ENCODE measurements at regions not wholly inside any gene's neighbourhood (a gene's known extent, or its start where the extent isn't known, plus 50 kb on each side); places are given as distances from the start of the nearest gene placed in this dataset.

GRCh38 chr4:187235456-187236170 is 512.0 kb upstream of the FAT1 start:
- 32 to 47% (median 37%) methylated on average over 16 of the region's 16 CpGs for WGBS, 3 donors
- DNase-seq (no peak), ATAC-seq (no peak)
- H3K36me3 ChIP-seq (ENCODE audit: insufficient read depth in 1 of 2, low read depth in 1 of 2): no peaks in the 10 kb centered on the region
- TF ChIP-seq, protein P1, sequence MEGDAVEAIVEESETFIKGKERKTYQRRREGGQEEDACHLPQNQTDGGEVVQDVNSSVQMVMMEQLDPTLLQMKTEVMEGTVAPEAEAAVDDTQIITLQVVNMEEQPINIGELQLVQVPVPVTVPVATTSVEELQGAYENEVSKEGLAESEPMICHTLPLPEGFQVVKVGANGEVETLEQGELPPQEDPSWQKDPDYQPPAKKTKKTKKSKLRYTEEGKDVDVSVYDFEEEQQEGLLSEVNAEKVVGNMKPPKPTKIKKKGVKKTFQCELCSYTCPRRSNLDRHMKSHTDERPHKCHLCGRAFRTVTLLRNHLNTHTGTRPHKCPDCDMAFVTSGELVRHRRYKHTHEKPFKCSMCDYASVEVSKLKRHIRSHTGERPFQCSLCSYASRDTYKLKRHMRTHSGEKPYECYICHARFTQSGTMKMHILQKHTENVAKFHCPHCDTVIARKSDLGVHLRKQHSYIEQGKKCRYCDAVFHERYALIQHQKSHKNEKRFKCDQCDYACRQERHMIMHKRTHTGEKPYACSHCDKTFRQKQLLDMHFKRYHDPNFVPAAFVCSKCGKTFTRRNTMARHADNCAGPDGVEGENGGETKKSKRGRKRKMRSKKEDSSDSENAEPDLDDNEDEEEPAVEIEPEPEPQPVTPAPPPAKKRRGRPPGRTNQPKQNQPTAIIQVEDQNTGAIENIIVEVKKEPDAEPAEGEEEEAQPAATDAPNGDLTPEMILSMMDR (IDR thresholded peaks at IDR 0.05): no peak
- no peaks in the 10 kb centered on the region for H3K27me3 ChIP-seq (ENCODE audit: insufficient read depth in 3 of 3, low read length in 2 of 3)
- H3K9me3 ChIP-seq: no peaks in the 10 kb centered on the region
- H3K4me3 ChIP-seq: no peak overlapping the region
- H3K4me1 ChIP-seq: no peaks in the 10 kb centered on the region
- intact Hi-C loops (cut with DNase I): no loop called here
- H3K27ac ChIP-seq: no peak overlapping the region

DNA sequence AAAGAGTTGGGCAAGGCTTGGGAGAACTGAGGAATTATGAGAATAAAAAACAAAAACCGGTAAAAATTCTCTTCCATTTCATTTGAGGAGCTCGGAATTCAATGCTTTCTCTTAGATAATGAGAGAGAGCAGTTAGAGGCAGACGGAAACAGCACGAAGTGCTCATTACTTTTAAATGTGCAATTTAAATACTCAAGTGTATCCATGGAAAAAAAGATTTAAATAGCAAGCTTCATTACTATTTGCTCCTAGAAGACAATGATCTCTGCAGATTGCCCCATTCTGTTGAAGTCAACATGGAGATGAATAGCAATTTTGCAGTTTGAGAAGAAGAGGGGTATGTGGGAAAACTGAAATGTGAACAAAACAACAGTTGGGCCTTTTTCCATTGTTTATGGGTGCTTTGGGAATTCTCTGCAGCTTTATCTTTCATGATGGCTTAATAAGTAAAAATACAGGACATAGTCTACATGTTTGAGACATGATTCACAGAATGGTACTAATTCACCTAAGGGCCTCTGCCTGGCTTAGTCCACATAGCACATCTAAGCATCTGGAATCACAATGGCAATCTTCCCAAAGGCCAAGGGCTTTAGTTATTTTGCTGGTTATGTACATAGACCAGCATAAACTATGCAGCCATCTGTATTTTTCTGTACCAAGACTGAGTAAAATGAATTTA is 512.7 kb upstream of the FAT1 start:
- no peak overlapping the region for H3K4me3 ChIP-seq
- intact Hi-C loops (cut with DNase I): no loop called here
- TF ChIP-seq, protein P1 (IDR thresholded peaks at IDR 0.05): no peak
- H3K27ac ChIP-seq: no peak overlapping the region
- no peaks in the 10 kb centered on the region for H3K4me1 ChIP-seq
- H3K36me3 ChIP-seq (ENCODE audit: insufficient read depth in 1 of 2, low read depth in 1 of 2): no peaks in the 10 kb centered on the region
- no peak for DNase-seq
- whole genome bisulfite sequencing, 3 donors: 66 to 74% (median 71%) methylated on average over 4 of the region's 4 CpGs
- H3K9me3 ChIP-seq: no peaks in the 10 kb centered on the region
- H3K27me3 ChIP-seq (ENCODE audit: insufficient read depth in 3 of 3, low read length in 2 of 3): no peaks in the 10 kb centered on the region
- ATAC-seq: no peak

DNA sequence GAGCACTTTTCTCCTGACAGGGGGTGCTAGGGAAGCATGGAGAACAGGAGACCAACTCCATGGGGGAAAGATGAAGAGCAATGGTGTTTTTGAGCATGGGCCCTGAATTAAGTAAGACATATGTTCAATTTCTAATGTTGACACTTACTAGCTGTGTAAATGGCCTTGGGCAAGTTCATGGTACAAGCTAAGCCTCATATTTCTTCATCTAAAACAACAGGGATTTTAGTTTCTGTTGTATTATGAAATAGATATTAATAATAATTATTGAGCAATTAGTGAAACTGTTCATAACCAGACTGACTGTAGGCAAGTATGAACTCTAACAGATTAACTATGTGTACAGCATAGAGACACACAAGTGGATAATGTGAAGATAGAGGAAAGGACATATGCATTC is 515.0 kb upstream of the FAT1 start:
- Histone ChIP-seq H3K36me3 (ENCODE audit: insufficient read depth in 1 of 2, low read depth in 1 of 2) (no peaks in the 10 kb centered on the region), H3K27ac (no peak overlapping the region), H3K27me3 (ENCODE audit: insufficient read depth in 3 of 3, low read length in 2 of 3) (no peaks in the 10 kb centered on the region), H3K4me1 (no peaks in the 10 kb centered on the region), H3K4me3 (no peak overlapping the region), H3K9me3 (peaks cover 5% of the 10 kb centered on the region)
- TF ChIP-seq, protein P1 (IDR thresholded peaks at IDR 0.05): no peak
- intact Hi-C loops (cut with DNase I): no loop called here
- DNase-seq (no peak), ATAC-seq (no peak)

DNA sequence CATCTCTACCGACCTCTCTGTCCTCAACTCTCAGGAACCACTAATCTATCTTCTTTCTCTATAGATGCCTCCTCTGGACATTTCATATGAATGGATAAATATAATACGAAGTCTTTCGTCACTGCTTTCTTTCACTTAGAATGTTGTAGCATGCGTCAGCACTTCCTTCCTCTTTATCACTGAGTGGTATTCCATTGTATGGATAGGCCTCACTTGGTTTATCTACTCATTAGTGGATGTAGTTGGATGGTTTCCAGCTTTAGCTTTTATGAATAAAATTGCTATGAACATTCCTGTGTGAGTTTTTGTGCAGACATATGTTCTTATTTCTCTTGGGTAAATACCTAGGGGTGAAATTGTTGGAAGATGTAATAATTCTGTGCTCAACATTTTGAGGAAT is 528.2 kb upstream of the FAT1 start:
- Histone ChIP-seq H3K36me3 (ENCODE audit: insufficient read depth in 1 of 2, low read depth in 1 of 2) (no peaks in the 10 kb centered on the region), H3K4me1 (no peaks in the 10 kb centered on the region), H3K27me3 (ENCODE audit: insufficient read depth in 3 of 3, low read length in 2 of 3) (peaks cover 0 to 3% (median 0%) of the 10 kb centered on the region in 3 donors), H3K9me3 (no peaks in the 10 kb centered on the region), H3K27ac (no peak overlapping the region), H3K4me3 (no peak overlapping the region)
- no peak for DNase-seq
- intact Hi-C loops (cut with DNase I): no loop called here
- TF ChIP-seq, protein P1 (IDR thresholded peaks at IDR 0.05): no peak
- WGBS, 3 donors: 73 to 86% (median 82%) methylated on average over 4 of the region's 4 CpGs
- ATAC-seq: no peak

Measured in psoas muscle (tissue), 7 donors.